ENCODE measurements at regions not wholly inside any gene's neighbourhood (a gene's known extent, or its start where the extent isn't known, plus 50 kb on each side); places are given as distances from the start of the nearest gene placed in this dataset.

DNA sequence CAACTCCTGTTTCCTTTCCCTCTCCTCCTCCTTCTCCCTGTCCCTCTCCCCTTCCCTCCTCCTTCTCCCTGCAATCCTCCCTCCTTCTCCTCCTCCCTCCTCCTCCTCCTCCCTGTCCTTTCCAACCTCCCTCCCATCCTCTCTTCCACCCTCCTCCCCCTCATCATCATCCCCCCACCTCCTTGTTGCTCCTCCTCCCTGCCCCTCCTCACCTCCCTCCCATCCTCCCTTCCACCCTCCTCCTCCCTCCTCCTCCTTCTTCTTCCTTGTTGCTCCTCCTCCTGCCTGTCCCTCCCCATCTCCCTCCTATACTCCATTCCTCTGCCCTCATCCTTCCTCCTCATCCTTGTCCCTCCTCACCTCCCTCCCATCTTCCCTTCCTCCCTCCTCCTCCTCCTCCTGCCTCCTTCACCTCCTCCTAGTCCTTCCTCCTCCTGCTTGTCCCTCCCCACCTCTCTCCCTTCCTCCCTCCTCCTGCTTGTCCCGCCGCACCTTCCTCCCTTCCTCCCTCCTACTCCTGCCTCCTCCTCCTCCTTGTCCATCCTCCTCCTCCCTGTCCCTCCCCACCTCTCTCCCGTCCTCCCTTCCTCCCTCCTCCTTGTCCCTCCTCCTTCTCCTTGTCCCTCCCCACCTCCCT, 222.5 kb downstream of the IRF8 start:
- TF ChIP-seq, protein P1, sequence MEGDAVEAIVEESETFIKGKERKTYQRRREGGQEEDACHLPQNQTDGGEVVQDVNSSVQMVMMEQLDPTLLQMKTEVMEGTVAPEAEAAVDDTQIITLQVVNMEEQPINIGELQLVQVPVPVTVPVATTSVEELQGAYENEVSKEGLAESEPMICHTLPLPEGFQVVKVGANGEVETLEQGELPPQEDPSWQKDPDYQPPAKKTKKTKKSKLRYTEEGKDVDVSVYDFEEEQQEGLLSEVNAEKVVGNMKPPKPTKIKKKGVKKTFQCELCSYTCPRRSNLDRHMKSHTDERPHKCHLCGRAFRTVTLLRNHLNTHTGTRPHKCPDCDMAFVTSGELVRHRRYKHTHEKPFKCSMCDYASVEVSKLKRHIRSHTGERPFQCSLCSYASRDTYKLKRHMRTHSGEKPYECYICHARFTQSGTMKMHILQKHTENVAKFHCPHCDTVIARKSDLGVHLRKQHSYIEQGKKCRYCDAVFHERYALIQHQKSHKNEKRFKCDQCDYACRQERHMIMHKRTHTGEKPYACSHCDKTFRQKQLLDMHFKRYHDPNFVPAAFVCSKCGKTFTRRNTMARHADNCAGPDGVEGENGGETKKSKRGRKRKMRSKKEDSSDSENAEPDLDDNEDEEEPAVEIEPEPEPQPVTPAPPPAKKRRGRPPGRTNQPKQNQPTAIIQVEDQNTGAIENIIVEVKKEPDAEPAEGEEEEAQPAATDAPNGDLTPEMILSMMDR (IDR thresholded peaks at IDR 0.05), result no peak
- TF ChIP-seq POLR2A (IDR thresholded peaks at IDR 0.05) (no peak), POLR2AphosphoS5 (IDR thresholded peaks at IDR 0.05) (no peak)
